SIG-M5 treated with dmso at 0.1 percent for 504 hours (cell line): ENCODE measurements at regions not wholly inside any gene's neighbourhood (a gene's known extent, or its start where the extent isn't known, plus 50 kb on each side); places are given as distances from the start of the nearest gene placed in this dataset.

Experiments used
- DNase-seq: peaks from one replicate; lab custom pipeline; 2025; ENCODE audit not compliant: unreplicated experiment; lab: John Stamatoyannopoulos, UW

- no peak for DNase-seq
These were observed 84.1 kb downstream of the TNFSF11 start for GRCh38 chr13:42658019-42658418.

GRCh38 chr13:42660333-42660965 is 86.5 kb downstream of the TNFSF11 start:
- DNase-seq: no peak

GRCh38 chr13:42667638-42668037 is 93.7 kb downstream of the TNFSF11 start:
- DNase-seq: no peak

GRCh38 chr13:42671502-42671901 is 97.5 kb downstream of the TNFSF11 start:
- no peak for DNase-seq

GRCh38 chr13:42673677-42674076 is 99.7 kb downstream of the TNFSF11 start:
- DNase-seq: no peak

GRCh38 chr13:42680748-42681147 is 100.6 kb upstream of the FAM216B start:
- DNase-seq: no peak

- no peak for DNase-seq
These were observed 99.9 kb upstream of the FAM216B start for GRCh38 chr13:42681326-42682100.

GRCh38 chr13:42684226-42684625 is 97.2 kb upstream of the FAM216B start:
- DNase-seq: no peak

GRCh38 chr13:42685751-42686150 is 95.6 kb upstream of the FAM216B start:
- no peak for DNase-seq

GRCh38 chr13:42686165-42686564 is 95.2 kb upstream of the FAM216B start:
- no peak for DNase-seq

GRCh38 chr13:42688821-42689220 is 92.6 kb upstream of the FAM216B start:
- DNase-seq: no peak

- no peak for DNase-seq
These were observed 85.2 kb upstream of the FAM216B start for GRCh38 chr13:42696191-42696590.

GRCh38 chr13:42699912-42700311 is 81.5 kb upstream of the FAM216B start:
- DNase-seq: no peak

- DNase-seq: no peak
These were observed 78.7 kb upstream of the FAM216B start for GRCh38 chr13:42702716-42703115.

- no peak for DNase-seq
These were observed 77.6 kb upstream of the FAM216B start for GRCh38 chr13:42703740-42704139.

GRCh38 chr13:42706286-42706685 is 75.1 kb upstream of the FAM216B start:
- no peak for DNase-seq

- no peak for DNase-seq
These were observed 74.3 kb upstream of the FAM216B start for GRCh38 chr13:42707048-42707447.

- DNase-seq: no peak
These were observed 73.8 kb upstream of the FAM216B start for GRCh38 chr13:42707586-42707985.

- no peak for DNase-seq
These were observed 73.0 kb upstream of the FAM216B start for GRCh38 chr13:42708391-42708790.

- DNase-seq: no peak
These were observed 72.1 kb upstream of the FAM216B start for GRCh38 chr13:42709276-42709675.

- no peak for DNase-seq
These were observed 65.5 kb upstream of the FAM216B start for GRCh38 chr13:42715909-42716308.

GRCh38 chr13:42717176-42717575 is 64.2 kb upstream of the FAM216B start:
- DNase-seq: no peak
